Astrocyte of the spinal cord (primary cell): ENCODE measurements at regions not wholly inside any gene's neighbourhood (a gene's known extent, or its start where the extent isn't known, plus 50 kb on each side); places are given as distances from the start of the nearest gene placed in this dataset.

Source experiments
- DNase-seq: peaks from one replicate; pipeline ENCODE4 v3.0.0; 2011; ENCODE audit warnings: low read depth, low spot score
- H3K4me3 ChIP-seq: 2 replicates; pipeline ENCODE4 v1.5.1; 2011; ENCODE audit warnings: low read depth, mild to moderate bottlenecking, low read length, moderate library complexity
- in situ Hi-C: cut with HindIII; loops from 2 replicates; pipeline ENCODE4 v1.10.0; 2017; ENCODE audit warnings: low sequenced_read_pairs
- TF ChIP-seq, protein P1 (sequence below): IDR thresholded peaks from 2 replicates; pipeline ENCODE4 v1.5.1; 2012; ENCODE audit warnings: low read depth, mild to moderate bottlenecking, low read length, inconsistent platforms

- in situ Hi-C loops = no loop called here
- H3K4me3 ChIP-seq = no peak overlapping the region
- TF ChIP-seq, protein P1, sequence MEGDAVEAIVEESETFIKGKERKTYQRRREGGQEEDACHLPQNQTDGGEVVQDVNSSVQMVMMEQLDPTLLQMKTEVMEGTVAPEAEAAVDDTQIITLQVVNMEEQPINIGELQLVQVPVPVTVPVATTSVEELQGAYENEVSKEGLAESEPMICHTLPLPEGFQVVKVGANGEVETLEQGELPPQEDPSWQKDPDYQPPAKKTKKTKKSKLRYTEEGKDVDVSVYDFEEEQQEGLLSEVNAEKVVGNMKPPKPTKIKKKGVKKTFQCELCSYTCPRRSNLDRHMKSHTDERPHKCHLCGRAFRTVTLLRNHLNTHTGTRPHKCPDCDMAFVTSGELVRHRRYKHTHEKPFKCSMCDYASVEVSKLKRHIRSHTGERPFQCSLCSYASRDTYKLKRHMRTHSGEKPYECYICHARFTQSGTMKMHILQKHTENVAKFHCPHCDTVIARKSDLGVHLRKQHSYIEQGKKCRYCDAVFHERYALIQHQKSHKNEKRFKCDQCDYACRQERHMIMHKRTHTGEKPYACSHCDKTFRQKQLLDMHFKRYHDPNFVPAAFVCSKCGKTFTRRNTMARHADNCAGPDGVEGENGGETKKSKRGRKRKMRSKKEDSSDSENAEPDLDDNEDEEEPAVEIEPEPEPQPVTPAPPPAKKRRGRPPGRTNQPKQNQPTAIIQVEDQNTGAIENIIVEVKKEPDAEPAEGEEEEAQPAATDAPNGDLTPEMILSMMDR = no peak
- no peak for DNase-seq
These were observed 220.2 kb upstream of the SNX7 start for GRCh38 chr1:98441281-98441680.

DNA sequence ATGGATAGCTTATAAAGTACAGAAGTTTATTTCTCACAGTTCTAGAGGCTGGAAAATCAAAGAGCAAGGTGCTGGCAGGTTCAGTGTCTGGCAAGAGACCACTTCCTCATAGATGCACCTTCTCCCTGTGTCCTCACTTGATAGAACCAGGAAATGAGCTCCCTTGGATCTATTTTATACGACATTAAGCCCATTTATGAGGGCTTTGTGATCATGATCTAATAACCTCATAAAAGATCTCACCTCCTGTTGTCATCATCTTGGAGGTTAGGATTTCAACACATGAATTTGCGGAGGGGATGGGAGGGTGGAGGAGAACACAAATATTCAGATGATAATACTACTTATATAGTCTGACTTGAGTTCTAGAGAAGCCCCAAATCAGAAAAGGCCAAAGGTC, 222.1 kb upstream of the SNX7 start:
- no peak for DNase-seq
- TF ChIP-seq, protein P1 = no peak
- H3K4me3 ChIP-seq = no peak overlapping the region
- in situ Hi-C loops = no loop called here

DNA sequence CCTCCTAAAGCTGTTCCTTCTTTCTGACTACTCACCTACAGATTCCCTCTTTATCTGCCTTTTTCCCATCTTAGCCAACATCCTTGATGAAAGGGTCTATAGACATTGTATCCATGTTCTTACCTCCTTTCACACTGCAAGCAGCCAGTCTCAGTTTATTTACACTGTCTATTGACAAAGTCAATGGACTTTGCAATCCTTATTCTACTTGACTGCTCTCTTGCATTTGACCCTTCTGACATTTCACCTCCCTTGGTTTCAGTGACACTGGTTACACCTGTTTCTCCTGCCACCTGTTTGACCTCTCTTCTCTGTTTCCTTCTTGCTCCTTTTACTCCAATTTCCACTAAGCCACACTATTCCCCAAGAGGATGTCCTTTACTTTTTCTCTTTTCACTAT, 224.0 kb upstream of the SNX7 start:
- TF ChIP-seq, protein P1 = no peak
- DNase-seq = no peak
- no peak overlapping the region for H3K4me3 ChIP-seq
- in situ Hi-C loops = no loop called here

DNA sequence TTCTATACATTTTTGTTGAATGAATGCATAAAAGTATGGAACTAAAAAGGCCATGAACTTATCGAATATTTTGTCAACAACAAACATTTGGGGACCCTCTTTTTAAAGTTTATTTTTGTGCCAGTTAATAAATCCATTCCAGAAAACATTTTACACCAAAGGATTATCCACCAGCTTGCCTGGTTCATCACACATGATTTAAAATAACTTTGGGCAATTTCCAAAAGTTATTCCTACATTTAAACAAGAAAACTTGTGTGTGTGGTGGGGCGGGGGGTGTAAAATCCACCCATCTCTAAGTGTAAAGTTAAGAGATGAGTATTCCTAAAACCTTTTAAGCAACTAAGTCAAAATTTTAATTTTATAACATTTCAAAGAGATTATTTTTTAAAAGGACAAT, 224.5 kb upstream of the SNX7 start:
- no peak overlapping the region for H3K4me3 ChIP-seq
- TF ChIP-seq, protein P1 = no peak
- in situ Hi-C loops = no loop called here
- DNase-seq = no peak

- TF ChIP-seq, protein P1 = no peak
- H3K4me3 ChIP-seq = no peak overlapping the region
- in situ Hi-C loops = no loop called here
- no peak for DNase-seq
These were observed 231.5 kb upstream of the SNX7 start for GRCh38 chr1:98429965-98430443.

DNA sequence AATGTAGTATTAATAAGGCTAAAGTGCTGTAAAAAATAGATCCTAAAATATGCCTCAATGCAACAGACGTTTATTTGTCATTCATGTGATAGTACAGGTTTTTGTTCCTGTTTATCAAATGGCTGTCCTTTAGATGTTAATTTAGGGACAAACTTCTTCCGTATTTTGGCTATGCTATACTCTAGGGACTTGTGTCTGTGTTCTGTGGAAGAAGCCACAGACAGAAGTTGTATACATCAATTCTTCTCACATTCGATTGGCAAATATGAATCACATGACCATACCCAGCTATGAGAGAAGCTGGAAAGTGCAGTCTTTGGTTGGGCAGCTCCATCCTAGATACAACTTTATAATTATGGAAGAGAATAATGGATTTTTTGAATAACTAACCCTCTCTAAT, 232.7 kb upstream of the SNX7 start:
- no peak for DNase-seq
- in situ Hi-C loops = no loop called here
- TF ChIP-seq, protein P1 = no peak
- no peak overlapping the region for H3K4me3 ChIP-seq

DNA sequence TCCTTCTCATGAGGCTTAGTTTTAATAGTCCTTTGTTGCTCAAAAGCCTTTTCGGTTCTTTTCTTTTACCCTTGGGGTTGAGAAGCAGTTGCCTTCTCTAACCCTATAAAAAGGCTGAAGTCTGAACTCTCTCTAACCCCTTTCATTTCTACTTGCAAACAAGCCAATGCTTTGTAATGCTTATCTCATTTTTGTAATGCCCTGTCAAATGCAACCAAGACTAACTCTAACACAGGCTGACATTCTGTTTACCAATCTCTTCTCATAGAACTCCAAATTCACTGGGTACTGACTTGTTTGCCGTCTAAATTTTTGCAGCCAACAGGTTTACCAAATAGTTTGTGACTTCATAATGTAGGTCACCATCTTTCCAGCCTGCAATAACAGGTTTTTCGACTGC, 233.9 kb upstream of the SNX7 start:
- no peak for DNase-seq
- H3K4me3 ChIP-seq = no peak overlapping the region
- in situ Hi-C loops = no loop called here
- TF ChIP-seq, protein P1 = no peak
